GM21717 (cell line): ENCODE measurements at regions not wholly inside any gene's neighbourhood (a gene's known extent, or its start where the extent isn't known, plus 50 kb on each side); places are given as distances from the start of the nearest gene placed in this dataset.
A peak's percentile ranks its signal among the peaks of the same experiment; 100 is the strongest.

ENCODE experiments used
- ATAC-seq: cut with Tn5 transposase; IDR thresholded peaks from one replicate; pipeline ENCODE4 v1.9.1; 2021; ENCODE audit warnings: mild to moderate bottlenecking, moderate library complexity; ENCODE audit not compliant: unreplicated experiment

DNA sequence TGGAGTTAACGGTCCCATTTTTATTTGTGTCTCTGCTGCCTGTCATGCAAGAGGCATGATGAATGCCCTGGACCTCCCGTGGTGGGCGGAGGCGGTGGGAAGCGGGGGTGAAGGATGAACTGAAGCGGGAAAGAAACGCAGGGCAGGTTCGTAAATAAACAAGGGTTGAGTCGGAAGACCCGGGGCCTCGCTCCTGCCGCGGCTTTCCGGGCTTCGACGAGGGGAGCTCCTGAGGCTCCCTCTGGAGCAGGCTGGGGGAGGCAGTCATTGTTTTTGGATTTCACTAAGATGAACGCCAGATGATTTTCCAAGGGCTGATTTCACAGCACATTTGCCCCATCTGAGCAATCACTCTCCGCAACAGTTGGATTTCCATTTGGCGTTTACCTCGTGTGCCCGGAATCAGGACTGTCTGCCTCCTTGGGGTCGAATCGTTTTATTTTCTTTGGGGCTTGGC, 130.2 kb downstream of the SLC38A6 start:
- no peak for ATAC-seq

DNA sequence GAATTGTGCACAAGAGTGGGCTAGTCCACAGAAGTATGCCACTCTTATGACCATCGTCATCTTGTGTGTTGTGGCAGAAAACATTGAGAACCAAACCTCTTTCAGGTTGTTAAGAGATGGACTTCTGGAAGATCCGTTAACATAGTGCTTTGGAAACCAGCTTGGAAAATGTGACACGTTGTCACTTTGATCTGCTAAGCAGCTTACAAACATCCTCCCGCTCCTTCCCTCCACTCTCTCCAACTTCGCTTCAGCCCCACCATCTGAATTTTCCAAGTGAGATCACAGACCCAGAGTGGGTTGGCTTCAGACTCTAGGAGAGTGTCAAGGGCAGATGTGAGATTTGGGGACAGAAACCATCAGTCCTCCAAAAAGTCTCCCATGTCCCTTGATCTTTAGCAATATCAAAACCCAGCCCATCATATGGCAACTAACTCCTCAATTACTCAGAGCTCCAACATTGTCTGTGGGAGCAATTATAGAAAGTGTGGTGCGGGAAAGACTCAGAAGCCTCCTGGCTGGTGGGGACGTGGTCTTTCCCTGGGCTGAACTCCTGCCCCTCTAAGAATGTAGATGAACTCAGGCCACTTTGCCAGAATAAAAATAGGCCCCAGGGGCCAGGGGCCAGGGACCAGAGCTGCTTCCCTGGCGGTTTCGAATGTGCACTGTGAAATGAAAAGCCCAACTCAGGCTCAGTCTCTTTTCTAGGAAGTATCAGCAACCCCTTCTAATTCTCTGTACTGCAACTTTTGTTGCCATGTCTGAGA, 129.5 kb downstream of the SLC38A6 start:
- ATAC-seq, result no peak

DNA sequence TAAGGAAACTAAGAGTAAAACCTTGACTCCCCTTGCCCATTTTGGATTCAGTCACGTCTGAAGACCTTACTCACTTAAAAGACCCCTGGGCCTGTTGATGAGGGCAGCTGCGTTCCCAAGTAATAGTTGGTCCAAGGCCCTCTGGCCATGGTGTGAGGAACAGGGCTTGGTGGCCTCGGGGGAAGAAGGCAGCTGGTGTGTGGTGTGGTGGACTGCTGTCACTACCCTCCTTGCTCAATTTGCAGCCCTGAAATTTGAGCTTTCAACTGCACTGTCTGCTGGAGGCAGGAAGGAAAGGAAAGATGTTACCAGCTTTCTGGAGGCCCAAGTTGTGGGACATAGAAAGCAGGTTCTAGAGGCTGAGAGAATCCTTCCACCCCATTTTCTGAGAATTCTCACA, 128.2 kb downstream of the SLC38A6 start:
- ATAC-seq, result no peak

DNA sequence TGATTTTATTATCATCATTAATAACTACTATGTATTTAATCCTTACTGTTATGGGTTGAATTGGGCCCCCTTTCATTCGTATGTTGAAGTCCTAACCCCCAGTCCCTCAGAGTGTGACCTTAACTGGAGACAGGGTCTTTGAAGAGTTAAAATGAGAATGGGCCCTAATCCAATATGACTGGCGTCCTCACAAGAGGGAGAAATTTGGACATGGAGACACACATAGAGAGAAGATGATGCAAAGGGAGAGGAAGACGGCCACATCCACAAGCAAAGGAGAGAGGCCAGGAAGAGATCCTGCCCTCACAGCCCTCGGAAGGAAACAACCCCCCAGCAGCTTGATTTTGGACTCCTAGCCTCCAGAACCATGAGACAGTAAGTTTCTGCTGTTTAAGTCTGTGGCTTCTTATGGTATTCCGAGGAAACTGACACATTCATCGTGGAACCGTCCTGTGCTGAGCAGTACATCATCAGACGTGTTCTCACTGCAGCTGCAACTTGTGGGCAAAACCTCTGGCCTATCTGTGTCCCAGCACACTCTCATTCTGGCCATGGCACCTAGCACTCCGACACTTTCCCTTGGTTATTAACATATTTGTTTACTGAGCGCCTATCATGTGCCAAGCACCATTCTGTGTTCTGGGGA, 127.6 kb downstream of the SLC38A6 start:
- ATAC-seq, result no peak

DNA sequence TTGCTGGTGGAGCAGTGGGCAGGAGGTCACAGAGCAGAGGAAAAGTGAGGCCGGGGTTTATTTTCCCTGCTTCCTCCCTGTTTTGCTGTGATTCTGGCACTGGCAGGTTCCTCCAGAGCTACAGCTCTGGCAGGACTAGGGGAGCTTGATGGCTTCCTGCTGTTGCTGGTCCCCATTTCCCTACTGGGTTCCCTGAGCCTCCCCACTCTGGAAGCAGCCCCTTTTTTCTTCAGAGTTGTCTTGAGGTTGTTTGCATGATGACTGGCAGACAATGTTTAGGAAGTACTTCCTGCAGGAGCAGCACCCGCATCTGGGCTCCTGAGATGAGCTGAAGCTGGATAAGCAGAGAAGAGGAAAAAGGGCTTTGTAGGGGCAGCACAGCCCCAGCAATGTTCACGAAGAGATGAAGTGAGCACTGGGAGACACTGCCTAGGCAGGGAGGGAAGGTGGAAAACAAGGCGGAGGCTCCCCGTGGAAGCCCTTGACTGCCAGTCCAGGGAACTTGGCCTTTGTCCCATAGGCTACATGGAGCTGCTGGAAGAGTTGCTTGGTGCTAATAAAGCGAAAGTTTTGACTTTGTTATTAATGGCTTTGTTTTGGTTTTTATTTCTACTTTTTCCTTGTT, 126.9 kb downstream of the SLC38A6 start:
- ATAC-seq, result no peak

DNA sequence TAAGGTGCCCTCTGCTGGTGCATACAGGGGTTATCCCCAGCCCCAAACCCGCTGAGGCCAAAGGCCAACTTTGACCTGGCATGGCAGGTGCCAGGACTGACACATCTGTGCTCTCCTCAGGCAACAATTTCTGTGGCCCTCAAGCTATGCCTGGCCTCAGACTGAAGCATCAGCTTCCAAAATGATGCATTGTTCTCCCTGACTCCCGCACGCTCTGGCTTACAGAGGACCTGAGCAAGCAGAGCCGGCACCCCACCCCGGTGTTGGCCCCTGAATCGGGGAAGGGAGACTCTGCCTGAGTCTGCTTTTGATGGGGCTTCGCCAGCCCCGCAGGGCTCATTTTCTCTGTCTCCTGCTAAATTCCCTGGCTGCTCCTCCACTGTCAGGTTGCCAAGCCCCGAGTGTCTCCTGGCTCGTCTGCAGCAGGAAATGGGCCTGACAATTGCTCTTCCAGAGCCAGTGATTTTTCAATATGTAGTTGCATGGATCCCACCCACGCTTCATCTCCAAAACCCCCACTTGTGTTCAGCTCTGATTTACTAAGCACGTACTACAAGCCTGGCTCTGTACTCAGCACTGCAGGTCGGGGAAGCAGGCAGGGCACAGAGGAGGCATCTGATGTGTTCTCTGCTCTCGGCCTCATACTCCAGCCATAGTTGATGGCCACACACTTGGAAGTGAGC, 126.1 kb downstream of the SLC38A6 start:
- no peak for ATAC-seq

DNA sequence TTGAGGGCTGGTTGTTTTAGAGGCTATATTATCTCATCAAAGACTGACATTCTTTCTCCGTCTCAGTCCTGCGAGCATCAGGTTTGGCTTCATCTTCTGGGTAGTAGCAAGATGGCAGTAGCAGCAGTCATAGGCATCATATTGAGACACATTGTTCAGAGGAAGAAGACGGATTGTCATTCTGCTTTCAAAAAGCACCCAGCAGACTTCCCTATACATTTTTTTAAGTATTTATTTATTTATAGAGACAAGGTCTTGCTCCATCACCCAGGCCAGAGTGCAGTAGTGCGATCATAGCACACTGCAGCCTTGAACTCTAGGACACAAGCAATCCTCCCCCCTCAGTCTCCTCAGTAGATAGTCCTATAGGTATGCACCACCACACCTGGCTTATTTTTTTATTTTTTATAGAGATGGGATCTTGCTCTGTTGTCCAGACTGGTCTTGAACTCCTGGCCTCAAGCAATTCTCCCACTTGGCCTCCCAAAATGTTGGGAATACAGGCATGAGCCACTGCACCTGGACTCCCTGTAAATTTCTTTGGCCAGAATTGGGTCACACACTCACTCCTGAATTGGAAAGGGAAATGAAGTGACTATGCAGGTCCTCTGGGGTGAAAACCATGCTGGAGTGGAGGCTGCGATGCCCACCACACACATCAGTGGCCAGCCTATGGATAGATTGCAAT, 125.4 kb downstream of the SLC38A6 start:
- ATAC-seq, result no peak

DNA sequence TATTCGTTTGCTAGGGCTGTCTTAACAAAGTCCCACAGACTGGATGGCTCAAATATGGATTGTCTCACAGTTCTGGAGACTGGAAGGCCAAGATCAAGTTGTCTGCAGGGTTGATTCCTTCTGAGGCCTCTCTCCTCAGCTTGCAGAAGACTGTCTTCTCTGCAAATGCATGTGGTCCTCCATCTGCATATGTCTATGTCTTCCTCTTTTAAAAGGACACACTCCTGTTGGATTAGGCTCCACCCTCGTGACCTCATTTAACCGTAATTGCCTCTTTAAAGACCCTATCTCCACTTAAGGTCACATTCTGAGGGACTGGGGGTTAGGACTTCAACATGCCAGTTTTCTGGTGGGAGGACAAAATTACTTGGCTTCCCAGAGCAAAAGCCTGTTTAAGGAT, 123.3 kb downstream of the SLC38A6 start:
- no peak for ATAC-seq

DNA sequence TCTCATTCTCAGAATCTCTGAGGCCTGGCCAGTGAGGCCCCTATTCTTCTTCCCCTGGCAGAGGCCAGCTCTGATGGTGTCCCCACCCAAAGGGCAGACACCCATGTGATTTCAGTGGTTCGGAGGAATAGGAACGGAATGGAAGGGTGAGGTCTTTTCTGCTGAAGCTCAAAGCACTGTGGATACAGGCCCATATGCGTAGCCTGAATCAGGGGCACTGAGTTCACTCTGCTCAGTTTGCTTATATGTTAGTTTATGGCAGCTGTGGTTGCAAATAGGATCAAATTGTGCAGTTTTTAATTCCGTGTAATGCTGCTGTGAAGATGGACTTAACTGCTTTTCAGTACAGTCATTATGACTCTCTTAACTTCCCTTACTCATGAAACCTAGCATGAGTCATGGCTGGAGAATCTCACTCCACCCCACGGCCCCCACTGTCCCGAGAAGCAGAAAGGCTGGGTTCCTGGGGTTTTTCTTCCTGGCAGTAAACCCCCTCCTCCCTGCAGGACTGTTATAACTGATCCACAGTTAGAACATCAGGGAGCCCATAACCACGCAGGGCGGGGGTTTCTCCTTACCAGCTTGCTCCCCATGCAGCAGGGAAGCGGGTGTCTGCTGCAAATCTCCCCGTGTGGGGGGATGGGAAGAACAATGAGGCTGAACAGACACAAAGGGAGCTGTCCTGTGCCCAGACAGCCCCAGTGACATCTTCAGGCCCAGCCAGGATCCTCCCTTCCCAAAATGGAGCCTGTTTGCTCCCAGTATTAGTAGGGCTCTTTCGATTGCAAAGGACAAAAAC, 122.7 kb downstream of the SLC38A6 start:
- ATAC-seq, result peak; percentile 80

DNA sequence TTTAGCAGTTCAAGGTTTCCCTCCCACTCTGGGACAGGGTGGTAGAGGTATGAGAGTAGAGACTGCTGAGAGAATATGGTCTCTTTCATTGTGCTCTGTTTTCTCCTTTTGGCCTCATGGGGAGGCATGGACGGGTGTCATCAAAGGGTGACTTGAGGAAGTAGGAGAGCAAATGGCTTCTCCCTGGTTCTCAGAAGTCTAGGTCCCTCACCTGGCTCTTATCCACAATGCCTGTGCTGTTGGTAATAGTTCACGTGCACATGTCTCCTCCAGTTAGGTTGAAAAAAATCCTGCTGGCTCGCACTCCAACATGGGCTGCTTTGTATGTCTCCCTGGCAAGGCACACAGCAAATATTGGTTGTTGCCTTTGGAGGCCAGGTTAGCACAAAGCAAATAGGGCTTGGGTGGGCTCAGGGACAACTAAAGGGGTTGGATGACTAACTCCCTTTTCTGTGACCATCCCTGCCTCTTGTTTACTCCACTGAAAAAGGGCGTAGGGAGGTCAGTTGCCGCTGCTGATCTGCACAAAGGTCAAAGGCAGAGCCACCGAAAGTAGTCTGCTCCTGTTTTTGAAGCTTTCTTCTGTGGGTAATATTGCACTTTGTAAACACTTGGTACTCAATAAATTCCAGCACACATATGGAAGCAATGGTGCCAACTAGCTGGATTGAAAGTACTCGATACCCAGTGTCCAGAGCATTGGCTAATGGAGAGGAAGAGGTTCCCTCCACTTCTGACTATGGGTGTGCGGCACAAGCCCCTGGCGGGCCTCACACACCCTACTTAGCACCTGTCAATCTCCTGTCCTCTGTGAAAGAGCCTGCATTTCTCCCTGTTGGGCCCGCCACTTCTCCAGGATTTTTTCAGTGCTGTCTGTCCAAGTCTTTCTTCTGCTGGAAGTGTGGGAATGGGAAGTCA, 121.8 kb downstream of the SLC38A6 start:
- peak; percentile 41 for ATAC-seq
